ENCODE measurements at regions not wholly inside any gene's neighbourhood (a gene's known extent, or its start where the extent isn't known, plus 50 kb on each side); places are given as distances from the start of the nearest gene placed in this dataset.

- TF ChIP-seq MAX (IDR thresholded peaks at IDR 0.05) (no peak), NFIC (IDR thresholded peaks at IDR 0.05) (no peak), ZBTB7A (IDR thresholded peaks at IDR 0.05; ENCODE audit: low read depth) (no peak), YY1 (IDR thresholded peaks at IDR 0.05; ENCODE audit: low read depth) (no peak), TAF1 (IDR thresholded peaks at IDR 0.05; ENCODE audit: low read depth) (no peak), EP300 (IDR thresholded peaks at IDR 0.05; ENCODE audit: borderline replicate concordance) (no peak), REST (IDR thresholded peaks at IDR 0.05; ENCODE audit: low read depth) (no peak), CREB1 (IDR thresholded peaks at IDR 0.05; ENCODE audit: low read depth) (no peak), RAD21 (IDR thresholded peaks at IDR 0.05; ENCODE audit: low read depth) (no peak), USF1 (IDR thresholded peaks at IDR 0.05) (no peak), EGR1 (IDR thresholded peaks at IDR 0.05) (no peak), FOXM1 (IDR thresholded peaks at IDR 0.05; ENCODE audit: borderline replicate concordance, low read depth) (no peak)
Observed at GRCh38 chr2:234847639-234848038, 104.2 kb upstream of the SH3BP4 start.

- TF ChIP-seq RAD21 (IDR thresholded peaks at IDR 0.05; ENCODE audit: low read depth) (no peak), EP300 (IDR thresholded peaks at IDR 0.05; ENCODE audit: borderline replicate concordance) (no peak), EGR1 (IDR thresholded peaks at IDR 0.05) (no peak), ZBTB7A (IDR thresholded peaks at IDR 0.05; ENCODE audit: low read depth) (no peak), TAF1 (IDR thresholded peaks at IDR 0.05; ENCODE audit: low read depth) (no peak), CREB1 (IDR thresholded peaks at IDR 0.05; ENCODE audit: low read depth) (no peak), MAX (IDR thresholded peaks at IDR 0.05) (no peak)
Observed at GRCh38 chr2:234847364-234847635, 104.5 kb upstream of the SH3BP4 start.

- TF ChIP-seq FOXM1 (IDR thresholded peaks at IDR 0.05; ENCODE audit: borderline replicate concordance, low read depth): no peak
- no peak for TF ChIP-seq CREB1 (IDR thresholded peaks at IDR 0.05; ENCODE audit: low read depth)
- no peak for TF ChIP-seq CEBPB (IDR thresholded peaks at IDR 0.05)
- no peak for TF ChIP-seq TCF12 (IDR thresholded peaks at IDR 0.05; ENCODE audit: low read depth)
- no peak for TF ChIP-seq EP300 (IDR thresholded peaks at IDR 0.05; ENCODE audit: borderline replicate concordance)
- no peak for TF ChIP-seq USF1 (IDR thresholded peaks at IDR 0.05)
- TF ChIP-seq TEAD4 (IDR thresholded peaks at IDR 0.05): no peak
- no peak for TF ChIP-seq RAD21 (IDR thresholded peaks at IDR 0.05; ENCODE audit: low read depth)
- no peak for TF ChIP-seq NFIC (IDR thresholded peaks at IDR 0.05)
Observed at GRCh38 chr2:234846599-234847363, 105.0 kb upstream of the SH3BP4 start.

GRCh38 chr2:234845602-234846590 lies 105.9 kb upstream of the SH3BP4 start:
- TF ChIP-seq NFIC (IDR thresholded peaks at IDR 0.05) (no peak), TCF12 (IDR thresholded peaks at IDR 0.05; ENCODE audit: low read depth) (no peak), USF1 (IDR thresholded peaks at IDR 0.05) (no peak), CEBPB (IDR thresholded peaks at IDR 0.05) (no peak), MAX (IDR thresholded peaks at IDR 0.05) (no peak), RAD21 (IDR thresholded peaks at IDR 0.05; ENCODE audit: low read depth) (no peak), REST (IDR thresholded peaks at IDR 0.05; ENCODE audit: low read depth) (no peak), EGR1 (IDR thresholded peaks at IDR 0.05) (no peak), FOXM1 (IDR thresholded peaks at IDR 0.05; ENCODE audit: borderline replicate concordance, low read depth) (no peak), CREB1 (IDR thresholded peaks at IDR 0.05; ENCODE audit: low read depth) (no peak), TAF1 (IDR thresholded peaks at IDR 0.05; ENCODE audit: low read depth) (no peak), TEAD4 (IDR thresholded peaks at IDR 0.05) (no peak), ZBTB7A (IDR thresholded peaks at IDR 0.05; ENCODE audit: low read depth) (no peak), EP300 (IDR thresholded peaks at IDR 0.05; ENCODE audit: borderline replicate concordance) (no peak), YY1 (IDR thresholded peaks at IDR 0.05; ENCODE audit: low read depth) (no peak)
